PC-9 (cell line): ENCODE measurements at regions not wholly inside any gene's neighbourhood (a gene's known extent, or its start where the extent isn't known, plus 50 kb on each side); places are given as distances from the start of the nearest gene placed in this dataset.

Experiments used
- EZH2 ChIP-seq: fragments of 200-600 bp; sonication (generic); IDR thresholded peaks from 2 replicates; pipeline ENCODE4 v1.8.0; 2017; ENCODE audit warnings: antibody characterized with exemption, low read depth
- TF ChIP-seq, protein P1 (sequence below): fragments of 200-600 bp; sonication (generic); conservative IDR thresholded peaks from 2 replicates; pipeline ENCODE4 v1.6.1; 2017; ENCODE audit warnings: mixed run types, antibody characterized with exemption, mild to moderate bottlenecking, moderate library complexity

DNA sequence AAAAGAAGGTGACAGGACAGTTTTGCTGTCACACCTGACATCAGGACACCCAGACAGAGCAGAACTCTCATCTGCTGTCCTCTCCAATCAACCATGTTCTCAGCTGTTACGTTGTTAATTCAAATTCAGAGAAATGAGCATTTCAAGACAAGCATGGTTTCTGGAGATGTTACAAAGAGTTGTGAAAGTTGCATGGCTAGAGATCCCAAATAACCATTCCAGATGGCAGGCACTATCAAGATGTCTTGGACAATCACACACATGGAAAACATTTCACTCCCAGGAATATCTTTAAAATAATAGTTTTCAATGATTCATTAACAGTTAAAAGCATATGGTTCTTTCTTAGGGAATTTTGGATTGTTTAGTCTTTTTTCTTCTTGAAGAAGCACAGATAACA is 533.1 kb downstream of the AGTPBP1 start:
- TF ChIP-seq, protein P1, sequence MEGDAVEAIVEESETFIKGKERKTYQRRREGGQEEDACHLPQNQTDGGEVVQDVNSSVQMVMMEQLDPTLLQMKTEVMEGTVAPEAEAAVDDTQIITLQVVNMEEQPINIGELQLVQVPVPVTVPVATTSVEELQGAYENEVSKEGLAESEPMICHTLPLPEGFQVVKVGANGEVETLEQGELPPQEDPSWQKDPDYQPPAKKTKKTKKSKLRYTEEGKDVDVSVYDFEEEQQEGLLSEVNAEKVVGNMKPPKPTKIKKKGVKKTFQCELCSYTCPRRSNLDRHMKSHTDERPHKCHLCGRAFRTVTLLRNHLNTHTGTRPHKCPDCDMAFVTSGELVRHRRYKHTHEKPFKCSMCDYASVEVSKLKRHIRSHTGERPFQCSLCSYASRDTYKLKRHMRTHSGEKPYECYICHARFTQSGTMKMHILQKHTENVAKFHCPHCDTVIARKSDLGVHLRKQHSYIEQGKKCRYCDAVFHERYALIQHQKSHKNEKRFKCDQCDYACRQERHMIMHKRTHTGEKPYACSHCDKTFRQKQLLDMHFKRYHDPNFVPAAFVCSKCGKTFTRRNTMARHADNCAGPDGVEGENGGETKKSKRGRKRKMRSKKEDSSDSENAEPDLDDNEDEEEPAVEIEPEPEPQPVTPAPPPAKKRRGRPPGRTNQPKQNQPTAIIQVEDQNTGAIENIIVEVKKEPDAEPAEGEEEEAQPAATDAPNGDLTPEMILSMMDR = no peak
- TF ChIP-seq EZH2 = no peak
